ENCODE measurements at regions not wholly inside any gene's neighbourhood (a gene's known extent, or its start where the extent isn't known, plus 50 kb on each side); places are given as distances from the start of the nearest gene placed in this dataset.

GRCh38 chr7:54810401-54810800 is 51.4 kb upstream of the SEC61G start:
- DNase-seq (ENCODE audit: low read depth): no peak

DNA sequence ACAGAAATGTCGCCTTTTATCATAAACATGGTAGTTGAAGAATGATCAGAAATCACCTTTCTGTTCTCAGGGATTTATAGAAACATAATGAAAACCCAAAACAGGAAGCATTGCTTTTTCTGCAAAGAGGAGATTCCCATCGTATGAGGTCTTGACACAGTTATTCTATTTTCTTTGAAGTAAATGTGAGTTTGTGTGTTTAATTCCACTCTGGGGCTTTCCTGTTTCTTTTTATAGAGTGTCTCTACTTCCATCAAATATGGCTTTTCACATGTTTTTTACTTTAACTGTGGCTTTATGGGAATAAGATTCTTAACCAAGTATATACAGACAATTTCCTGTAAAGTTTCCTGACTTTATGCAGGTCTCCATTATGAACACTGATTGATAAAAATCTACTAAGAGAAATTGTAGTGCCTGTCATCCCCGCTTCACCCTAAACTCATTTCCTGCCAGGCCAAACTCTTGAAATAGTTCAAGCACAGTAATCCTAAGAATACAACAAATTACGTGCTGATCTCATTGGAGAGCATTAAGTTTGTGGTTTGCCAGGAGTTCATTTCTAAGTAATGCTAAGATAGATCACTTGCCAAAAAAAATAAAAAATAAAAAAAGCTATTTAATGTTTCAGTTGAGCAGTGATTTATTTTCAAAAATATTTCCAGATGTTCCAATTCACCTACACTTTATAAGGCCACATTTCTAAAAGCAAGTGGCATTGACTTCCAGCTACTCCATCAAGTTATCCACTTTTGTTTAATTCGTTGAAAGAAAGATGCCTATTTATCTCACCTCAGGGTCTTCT is 52.2 kb upstream of the SEC61G start:
- DNase-seq (ENCODE audit: low read depth): no peak

- no peak for DNase-seq (ENCODE audit: low read depth)
These were observed 52.8 kb upstream of the SEC61G start for GRCh38 chr7:54811846-54812254.

DNA sequence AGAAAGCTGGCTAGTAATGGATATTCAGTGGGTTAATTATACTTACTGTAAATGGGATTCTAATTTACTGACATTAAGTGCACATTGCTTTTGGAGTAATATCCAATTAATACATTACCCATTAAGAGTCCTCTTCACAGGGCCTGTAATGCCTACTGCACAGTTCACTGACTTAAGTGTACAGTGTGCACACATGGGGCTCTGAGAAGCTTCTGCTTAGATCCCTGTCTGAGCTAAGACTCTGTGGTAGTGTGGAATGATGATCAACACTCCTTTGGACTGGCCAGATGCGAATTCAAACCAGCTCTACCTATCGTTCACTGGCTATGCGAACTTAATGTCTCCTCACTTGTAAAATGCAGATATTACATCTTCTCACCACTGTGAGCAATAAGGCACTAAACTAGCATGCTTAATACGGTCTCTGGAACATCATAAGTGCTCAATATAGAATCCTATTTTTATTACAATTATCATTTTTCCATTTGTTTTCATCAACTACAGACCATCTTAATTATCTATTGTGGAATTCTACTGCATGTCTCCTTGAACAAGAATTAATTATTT is 53.8 kb upstream of the SEC61G start:
- DNase-seq (ENCODE audit: low read depth): no peak

DNA sequence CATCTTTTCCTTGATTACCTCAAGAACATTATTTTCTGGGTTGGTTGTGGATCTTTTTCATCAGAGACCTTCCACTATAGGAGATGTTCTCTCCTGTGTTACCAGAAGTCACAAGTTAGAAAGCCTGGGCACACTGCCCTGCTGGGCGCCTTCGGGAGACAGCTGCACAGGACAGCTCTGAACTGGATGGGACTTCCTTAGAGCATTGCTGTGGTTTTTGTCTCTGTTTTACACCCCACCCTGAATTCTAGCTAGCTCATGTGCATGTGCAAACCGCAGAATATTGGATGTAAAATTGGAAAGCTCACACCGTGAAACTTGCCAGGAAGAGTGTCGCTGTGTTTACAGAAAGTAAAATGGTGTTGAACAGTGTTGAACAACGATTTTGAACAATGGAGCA is 54.4 kb upstream of the SEC61G start:
- no peak for DNase-seq (ENCODE audit: low read depth)

- DNase-seq (ENCODE audit: low read depth): no peak
These were observed 55.4 kb upstream of the SEC61G start for GRCh38 chr7:54814401-54814800.

DNA sequence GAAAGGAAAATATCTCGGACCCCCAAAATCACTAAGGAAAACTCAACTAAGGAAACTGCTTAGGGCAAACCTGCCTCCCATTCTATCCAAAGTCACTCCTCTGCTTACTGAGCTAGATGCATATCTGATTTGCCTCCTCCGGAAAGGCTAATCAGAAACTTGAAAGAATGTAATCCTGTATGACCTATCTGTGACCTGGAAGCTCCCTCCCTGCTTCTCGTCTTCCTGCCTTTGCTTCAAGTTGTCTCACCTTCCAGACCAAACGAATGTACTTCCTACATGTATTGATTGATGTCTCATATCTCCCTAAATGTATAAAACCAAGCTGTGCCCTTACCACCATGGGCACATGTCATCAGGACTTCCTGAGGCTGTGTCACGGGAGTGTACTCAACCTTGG is 58.1 kb upstream of the SEC61G start:
- DNase-seq (ENCODE audit: low read depth): no peak

- DNase-seq (ENCODE audit: low read depth): no peak
These were observed 64.8 kb upstream of the SEC61G start for GRCh38 chr7:54823776-54824175.

- no peak for DNase-seq (ENCODE audit: low read depth)
These were observed 65.6 kb upstream of the SEC61G start for GRCh38 chr7:54824655-54825054.

DNA sequence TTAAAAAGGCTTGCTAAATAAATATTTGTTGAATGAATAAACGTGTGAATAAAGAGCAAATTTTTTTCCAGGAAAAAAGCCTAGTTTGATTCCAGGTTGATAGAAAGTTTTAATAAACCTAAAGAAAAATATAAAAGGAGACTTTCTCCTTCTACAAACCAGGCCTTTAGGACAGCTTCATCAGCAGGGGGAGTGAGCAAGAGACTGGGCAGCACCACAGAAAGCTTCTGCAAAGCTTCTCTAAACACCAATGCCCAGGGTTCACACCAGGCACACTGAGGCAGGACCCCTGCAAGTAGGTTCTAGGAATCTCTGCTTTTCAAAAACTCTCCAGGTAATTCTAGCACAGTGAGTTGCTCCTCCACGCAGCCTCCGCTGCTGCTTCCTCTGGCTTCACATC is 66.4 kb upstream of the SEC61G start:
- no peak for DNase-seq (ENCODE audit: low read depth)

DNA sequence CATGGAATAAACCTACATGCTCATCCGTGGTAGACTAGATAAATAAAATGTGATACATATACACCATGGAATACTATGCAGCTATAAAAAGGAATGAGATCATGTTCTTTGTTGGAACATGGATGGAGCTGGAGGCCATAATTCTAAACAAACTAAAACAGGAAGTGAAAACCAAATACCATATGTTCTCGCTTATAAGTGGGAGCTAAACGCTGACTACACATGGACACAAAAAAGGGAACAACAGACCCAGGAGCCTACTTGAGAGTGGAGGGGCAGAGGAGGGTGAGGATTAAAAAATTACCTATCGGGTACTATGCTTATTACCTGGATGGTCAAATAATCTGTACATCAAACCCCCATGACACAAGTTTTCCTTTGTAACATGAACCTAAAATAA is 68.7 kb upstream of the SEC61G start:
- DNase-seq (ENCODE audit: low read depth): no peak

DNA sequence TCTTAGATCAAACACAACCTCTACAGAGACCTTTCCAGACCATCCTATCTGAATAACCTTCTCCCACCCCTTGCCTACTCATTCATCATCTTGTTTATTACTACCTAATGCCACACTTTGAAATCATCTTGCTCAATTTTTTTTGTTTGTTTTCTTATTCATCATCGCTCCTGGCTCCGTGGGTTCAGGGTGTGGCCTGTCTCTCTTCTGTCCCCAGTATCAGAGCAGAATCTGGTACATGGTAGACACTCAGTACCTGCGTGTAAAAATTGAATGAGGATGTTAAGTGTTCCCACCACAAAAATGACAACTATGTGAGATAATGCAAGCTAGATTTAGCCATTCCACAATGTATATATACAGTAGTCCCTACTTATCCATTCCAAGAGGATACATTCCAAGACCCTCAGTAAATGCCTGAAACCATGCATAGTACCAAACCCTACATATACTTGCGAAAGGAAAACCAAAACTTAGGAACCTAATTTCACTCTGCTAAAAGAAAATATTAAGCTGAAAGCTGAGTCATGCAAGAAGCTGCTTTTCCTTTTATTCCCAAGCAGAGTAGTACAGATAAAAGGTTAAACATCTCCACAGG is 72.1 kb upstream of the SEC61G start:
- DNase-seq (ENCODE audit: low read depth): no peak

DNA sequence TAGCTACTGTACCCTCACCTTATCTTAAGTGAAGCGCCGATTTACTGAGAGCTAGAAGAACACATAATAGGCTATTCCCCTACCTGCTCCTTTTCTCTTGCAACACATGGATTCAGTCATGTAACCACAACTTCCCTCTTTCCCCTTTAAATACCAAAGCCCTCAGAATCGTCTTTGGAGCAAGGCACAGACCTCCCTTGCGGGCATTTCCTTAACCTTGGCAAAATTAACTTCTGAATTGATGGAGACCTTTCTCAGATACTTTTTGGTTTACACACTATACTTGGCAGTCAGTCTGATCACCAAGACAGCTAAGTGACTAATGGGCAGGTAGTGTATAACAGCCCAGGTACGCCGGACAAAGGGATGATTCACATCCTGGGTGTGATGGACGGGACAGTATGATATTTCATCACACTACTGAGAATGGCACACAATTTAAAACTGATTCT is 72.7 kb upstream of the SEC61G start:
- DNase-seq (ENCODE audit: low read depth): no peak

- no peak for DNase-seq (ENCODE audit: low read depth)
These were observed 74.0 kb upstream of the SEC61G start for GRCh38 chr7:54833001-54833467.

DNA sequence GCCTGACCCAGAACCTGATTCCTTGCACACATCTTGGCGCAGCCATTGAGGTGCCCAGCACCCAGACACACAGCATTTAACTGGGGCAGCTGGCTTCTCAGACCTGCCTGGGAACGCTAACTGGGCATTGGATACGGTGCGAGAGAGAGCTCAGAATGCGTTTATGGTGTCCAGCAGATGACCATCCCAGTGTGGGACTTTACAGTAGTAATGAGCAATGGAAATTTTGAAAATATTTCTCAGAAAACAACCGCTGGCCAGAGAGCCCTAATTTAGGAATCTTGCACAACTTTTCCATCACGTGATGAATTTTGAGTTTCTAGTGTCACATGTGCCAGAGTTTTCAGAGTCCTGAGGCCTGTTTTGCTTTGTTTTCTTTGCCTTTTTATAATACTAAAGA is 78.2 kb upstream of the SEC61G start:
- DNase-seq (ENCODE audit: low read depth): no peak

DNA sequence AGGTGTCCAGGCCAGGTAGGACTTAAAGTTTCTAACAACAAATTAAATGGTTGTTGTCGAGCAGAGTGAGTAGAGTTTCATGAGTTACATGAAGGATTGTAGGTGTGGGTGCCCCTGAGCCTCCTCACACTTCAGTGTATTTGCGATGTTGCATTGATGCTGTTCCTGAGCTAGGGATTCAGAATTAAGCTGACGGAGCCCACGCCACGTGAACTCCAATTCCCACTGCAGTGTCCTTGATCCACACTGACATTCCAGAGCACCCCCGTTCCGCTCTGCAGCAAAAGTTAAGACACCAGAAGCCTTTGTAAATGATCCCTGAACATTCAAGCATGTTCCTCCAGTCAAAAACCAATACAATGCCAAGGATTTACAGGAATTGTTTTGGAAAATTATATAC is 78.8 kb upstream of the SEC61G start:
- DNase-seq (ENCODE audit: low read depth): no peak

GRCh38 chr7:54838175-54838910 is 79.3 kb upstream of the SEC61G start:
- no peak for DNase-seq (ENCODE audit: low read depth)

DNA sequence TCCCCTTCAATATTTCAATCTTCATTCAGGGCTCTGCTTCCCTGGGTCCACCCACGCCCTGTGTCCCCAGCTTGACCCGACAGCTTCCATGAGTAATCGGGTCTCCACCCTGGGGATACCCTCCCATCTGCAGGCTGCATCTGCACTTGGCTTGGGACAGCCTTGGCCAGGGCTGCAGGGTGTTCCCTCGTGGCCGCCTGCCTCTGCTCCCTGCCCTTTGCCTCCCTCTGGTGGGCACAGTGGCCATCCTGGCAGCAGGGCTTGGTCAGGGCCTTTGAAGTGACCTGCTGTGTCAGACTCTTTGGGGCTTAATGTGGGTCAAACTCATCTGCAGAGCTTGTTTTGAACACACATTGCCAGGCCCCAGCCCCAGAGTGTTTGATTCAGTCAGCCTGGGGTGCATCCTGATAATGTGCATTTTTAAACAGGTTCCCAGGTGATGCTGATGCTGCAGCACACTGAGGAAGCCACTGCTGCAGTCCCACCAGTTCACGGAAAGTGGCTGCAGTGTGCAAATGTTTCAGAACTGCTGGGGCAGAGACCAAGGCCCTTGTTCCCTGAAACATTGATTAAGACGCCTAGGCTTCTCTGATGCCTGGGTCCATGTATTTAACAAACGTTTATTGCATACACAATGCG is 80.7 kb upstream of the SEC61G start:
- peak; percentile 5 for DNase-seq (ENCODE audit: low read depth)

- peak; percentile 30 for DNase-seq (ENCODE audit: low read depth)
These were observed 83.0 kb upstream of the SEC61G start for GRCh38 chr7:54841772-54842697.

DNA sequence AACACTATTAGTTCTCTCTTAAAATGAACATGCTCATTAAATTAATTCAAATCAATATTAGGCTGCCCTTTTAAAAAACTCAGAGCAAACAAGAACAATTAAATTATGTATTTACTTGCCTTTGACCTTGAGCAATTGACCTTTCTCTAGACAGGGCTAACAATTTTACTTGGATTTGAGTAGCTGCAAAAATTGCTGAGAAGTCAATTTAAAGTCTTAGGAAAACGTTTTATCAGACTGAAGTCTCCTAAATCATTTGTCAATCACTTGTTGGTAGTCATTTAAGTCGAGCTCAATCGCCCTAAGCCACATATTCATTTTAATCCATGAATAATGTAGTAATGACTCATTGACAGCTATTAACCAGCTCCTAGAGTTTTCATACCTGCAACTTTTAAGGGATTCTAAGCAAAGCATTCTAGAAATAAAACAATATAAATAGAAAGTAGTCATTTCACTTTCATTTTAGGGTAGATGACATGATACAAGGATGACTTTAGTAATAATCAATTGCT is 84.9 kb upstream of the SEC61G start:
- DNase-seq (ENCODE audit: low read depth): no peak

GRCh38 chr7:54846273-54846672 is 87.3 kb upstream of the SEC61G start:
- no peak for DNase-seq (ENCODE audit: low read depth)
